HG03558 (cell line): ENCODE measurements at regions not wholly inside any gene's neighbourhood (a gene's known extent, or its start where the extent isn't known, plus 50 kb on each side); places are given as distances from the start of the nearest gene placed in this dataset.

Source experiments
- ATAC-seq: cut with Tn5 transposase; IDR thresholded peaks from one replicate; pipeline ENCODE4 v1.9.1; 2021; ENCODE audit warnings: moderate number of reproducible peaks; ENCODE audit not compliant: unreplicated experiment; ENCODE audit errors: extremely low read depth

GRCh38 chr3:180329847-180330246 lies 272.1 kb upstream of the TTC14 start:
- ATAC-seq, result no peak

GRCh38 chr3:180330440-180330839 lies 271.5 kb upstream of the TTC14 start:
- no peak for ATAC-seq

GRCh38 chr3:180332608-180333007 lies 269.4 kb upstream of the TTC14 start:
- ATAC-seq, result peak; percentile 40

GRCh38 chr3:180335050-180335449 lies 266.9 kb upstream of the TTC14 start:
- no peak for ATAC-seq

- ATAC-seq, result no peak
These were observed 261.6 kb upstream of the TTC14 start for GRCh38 chr3:180340395-180340794.

- ATAC-seq, result no peak
These were observed 260.4 kb upstream of the TTC14 start for GRCh38 chr3:180341516-180341915.

GRCh38 chr3:180351601-180352000 lies 250.4 kb upstream of the TTC14 start:
- no peak for ATAC-seq

- no peak for ATAC-seq
These were observed 249.7 kb upstream of the TTC14 start for GRCh38 chr3:180352261-180352660.

- ATAC-seq, result no peak
These were observed 247.7 kb upstream of the TTC14 start for GRCh38 chr3:180354214-180354613.

- ATAC-seq, result no peak
These were observed 243.8 kb upstream of the TTC14 start for GRCh38 chr3:180358179-180358578.

- no peak for ATAC-seq
These were observed 242.7 kb upstream of the TTC14 start for GRCh38 chr3:180359061-180359952.

GRCh38 chr3:180359953-180360279 lies 242.0 kb upstream of the TTC14 start:
- ATAC-seq, result no peak

- ATAC-seq, result no peak
These were observed 239.9 kb upstream of the TTC14 start for GRCh38 chr3:180362081-180362480.

- no peak for ATAC-seq
These were observed 226.1 kb upstream of the TTC14 start for GRCh38 chr3:180375831-180376230.

- ATAC-seq, result no peak
These were observed 223.5 kb upstream of the TTC14 start for GRCh38 chr3:180378496-180378895.

- ATAC-seq, result no peak
These were observed 219.3 kb upstream of the TTC14 start for GRCh38 chr3:180382638-180383180.

GRCh38 chr3:180383332-180384020 lies 218.5 kb upstream of the TTC14 start:
- no peak for ATAC-seq

- ATAC-seq, result no peak
These were observed 211.7 kb upstream of the TTC14 start for GRCh38 chr3:180390313-180390712.

GRCh38 chr3:180391001-180391400 lies 211.0 kb upstream of the TTC14 start:
- ATAC-seq, result no peak

- ATAC-seq, result no peak
These were observed 200.7 kb upstream of the TTC14 start for GRCh38 chr3:180401226-180401625.

GRCh38 chr3:180402471-180403073 lies 199.4 kb upstream of the TTC14 start:
- no peak for ATAC-seq
